Sigmoid colon (tissue), 4 donors: ENCODE measurements at regions not wholly inside any gene's neighbourhood (a gene's known extent, or its start where the extent isn't known, plus 50 kb on each side); places are given as distances from the start of the nearest gene placed in this dataset.

ENCODE experiments used
- CTCF ChIP-seq, 4 experiments: fragments of 450-650 bp in 3 of 4; fragments of 200-600 bp in 1 of 4; IDR thresholded peaks; one replicate each; pipeline ENCODE4 v1.5.1; 2016 to 2019; ENCODE audit warnings: antibody characterized with exemption in 4 of 4, mild to moderate bottlenecking in 3 of 4, moderate library complexity in 2 of 4
- EP300 ChIP-seq, 4 donors: sonication (generic); formaldehyde crosslinking; IDR thresholded peaks; one replicate each; pipeline ENCODE4 v1.6.1; 2017; ENCODE audit warnings: antibody characterized with exemption in 4 of 4
- POLR2A ChIP-seq, 2 donors: fragments of 450-650 bp; IDR thresholded peaks; one replicate each; pipeline ENCODE4 v1.6.1; 2016; ENCODE audit warnings: antibody characterized with exemption in 2 of 2, mild to moderate bottlenecking in 2 of 2, moderate library complexity in 2 of 2
- POLR2AphosphoS5 ChIP-seq, 4 donors: sonication (generic); formaldehyde crosslinking; IDR thresholded peaks; one replicate each; pipeline ENCODE4 v1.6.1; 2017; ENCODE audit warnings: antibody characterized with exemption in 4 of 4

GRCh38 chr5:118733394-118733793, 255.0 kb downstream of the DTWD2 start:
- TF ChIP-seq POLR2AphosphoS5 (IDR thresholded peaks at IDR 0.05) (no peak), CTCF (IDR thresholded peaks at IDR 0.05) (no peak), POLR2A (IDR thresholded peaks at IDR 0.05) (no peak), EP300 (IDR thresholded peaks at IDR 0.05) (no peak)
